SK-N-MC (cell line): ENCODE measurements at regions not wholly inside any gene's neighbourhood (a gene's known extent, or its start where the extent isn't known, plus 50 kb on each side); places are given as distances from the start of the nearest gene placed in this dataset.

Experiments
- EZH2 ChIP-seq: fragments of 200-600 bp; sonication (generic); IDR thresholded peaks from one replicate; pipeline ENCODE4 v1.6.1; 2017; ENCODE audit warnings: antibody characterized with exemption
- POLR2AphosphoS5 ChIP-seq: IDR thresholded peaks from 2 replicates; pipeline ENCODE4 v1.6.1; 2012; ENCODE audit warnings: mild to moderate bottlenecking, low read depth, low read length, borderline replicate concordance

GRCh38 chr2:59986511-59986910 is 566.9 kb downstream of the BCL11A start:
- TF ChIP-seq EZH2 (no peak), POLR2AphosphoS5 (no peak)
